Colon (tissue), 2 donors: ENCODE measurements at regions not wholly inside any gene's neighbourhood (a gene's known extent, or its start where the extent isn't known, plus 50 kb on each side); places are given as distances from the start of the nearest gene placed in this dataset.

Source experiments
- FAIRE-seq: peaks from 2 replicates; lab custom pipeline; 2012; peaks lifted over from hg19 to GRCh38; lab: Jason Lieb, UNC
- donor health status: control.
- donor health status: control.

GRCh38 chr1:194331758-194332157, 1145.3 kb upstream of the B3GALT2 start:
- no peak for FAIRE-seq

GRCh38 chr1:194322751-194323150, 1136.3 kb upstream of the B3GALT2 start:
- no peak for FAIRE-seq

- FAIRE-seq = no peak
Observed at GRCh38 chr1:194318790-194319280, 1132.4 kb upstream of the B3GALT2 start.

GRCh38 chr1:194309697-194310096, 1123.3 kb upstream of the B3GALT2 start:
- FAIRE-seq = no peak

- no peak for FAIRE-seq
Observed at GRCh38 chr1:194309269-194309668, 1122.9 kb upstream of the B3GALT2 start.

- FAIRE-seq = no peak
Observed at GRCh38 chr1:194300776-194301175, 1114.4 kb upstream of the B3GALT2 start.

- no peak for FAIRE-seq
Observed at GRCh38 chr1:194300340-194300739, 1113.9 kb upstream of the B3GALT2 start.

- no peak for FAIRE-seq
Observed at GRCh38 chr1:194298007-194298598, 1111.7 kb upstream of the B3GALT2 start.

- no peak for FAIRE-seq
Observed at GRCh38 chr1:194297094-194297493, 1110.7 kb upstream of the B3GALT2 start.

- no peak for FAIRE-seq
Observed at GRCh38 chr1:194296201-194296600, 1109.8 kb upstream of the B3GALT2 start.

- no peak for FAIRE-seq
Observed at GRCh38 chr1:194295685-194296084, 1109.3 kb upstream of the B3GALT2 start.

GRCh38 chr1:194293851-194294405, 1107.5 kb upstream of the B3GALT2 start:
- FAIRE-seq = no peak

- FAIRE-seq = no peak
Observed at GRCh38 chr1:194292966-194293365, 1106.6 kb upstream of the B3GALT2 start.

- no peak for FAIRE-seq
Observed at GRCh38 chr1:194289569-194290266, 1103.3 kb upstream of the B3GALT2 start.

- no peak for FAIRE-seq
Observed at GRCh38 chr1:194288238-194288637, 1101.8 kb upstream of the B3GALT2 start.

- no peak for FAIRE-seq
Observed at GRCh38 chr1:194281376-194281775, 1095.0 kb upstream of the B3GALT2 start.

GRCh38 chr1:194280463-194280862, 1094.0 kb upstream of the B3GALT2 start:
- no peak for FAIRE-seq

GRCh38 chr1:194279975-194280374, 1093.6 kb upstream of the B3GALT2 start:
- no peak for FAIRE-seq

GRCh38 chr1:194277927-194278326, 1091.5 kb upstream of the B3GALT2 start:
- no peak for FAIRE-seq

- no peak for FAIRE-seq
Observed at GRCh38 chr1:194273660-194274059, 1087.2 kb upstream of the B3GALT2 start.

- no peak for FAIRE-seq
Observed at GRCh38 chr1:194268839-194269238, 1082.4 kb upstream of the B3GALT2 start.

GRCh38 chr1:194267021-194267420, 1080.6 kb upstream of the B3GALT2 start:
- no peak for FAIRE-seq

- no peak for FAIRE-seq
Observed at GRCh38 chr1:194256010-194256409, 1069.6 kb upstream of the B3GALT2 start.

- FAIRE-seq = no peak
Observed at GRCh38 chr1:194252199-194252598, 1065.8 kb upstream of the B3GALT2 start.
